ENCODE measurements at regions not wholly inside any gene's neighbourhood (a gene's known extent, or its start where the extent isn't known, plus 50 kb on each side); places are given as distances from the start of the nearest gene placed in this dataset.

DNA sequence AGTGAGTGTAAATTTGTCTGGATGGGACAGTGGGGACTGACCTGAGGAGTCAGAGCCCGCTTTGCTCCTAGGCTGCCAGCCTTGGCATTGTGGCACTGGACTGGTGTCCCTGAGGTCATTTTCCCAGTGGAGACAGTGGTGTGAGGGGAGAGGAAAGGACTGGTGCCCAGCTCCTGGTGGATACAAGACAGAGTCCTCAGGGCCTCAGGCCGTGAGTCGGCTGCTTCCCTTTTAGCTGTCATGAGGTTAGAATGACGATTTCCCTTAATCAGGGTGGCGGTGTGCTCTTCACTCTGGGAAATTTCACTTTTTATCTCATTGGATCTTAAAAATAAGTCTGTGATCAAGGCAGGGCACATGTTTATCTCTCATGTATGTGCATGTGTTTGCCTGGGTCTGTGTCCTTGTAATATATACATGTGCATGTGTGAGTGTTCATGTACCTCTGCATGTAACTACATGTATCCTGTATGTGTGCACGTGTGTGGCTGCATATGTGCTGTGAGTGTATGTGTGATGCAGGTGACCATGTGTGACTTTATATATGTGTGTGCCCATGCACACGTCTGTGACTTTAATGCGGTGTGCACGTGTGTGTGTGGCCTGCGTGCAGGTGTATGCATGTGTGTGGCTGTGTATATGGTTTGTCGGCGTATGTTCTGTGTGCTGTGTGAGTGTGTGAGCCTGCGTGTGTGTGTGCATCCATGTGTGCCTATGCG, 55.7 kb downstream of the GLI2 start:
- TF ChIP-seq EP300 (IDR thresholded peaks at IDR 0.05) (no peak), POLR2A (IDR thresholded peaks at IDR 0.05) (no peak)
- 77 to 81% methylated on average over 14 of the region's 14 CpGs for WGBS, 2 donors
- Histone ChIP-seq H3K27me3 (no peaks in the 10 kb centered on the region), H3K36me3 (no peaks in the 10 kb centered on the region), H3K9me3 (no peaks in the 10 kb centered on the region), H3K27ac (no peak overlapping the region), H3K4me3 (no peak overlapping the region), H3K4me1 (peaks cover 0 to 21% (median 2%) of the 10 kb centered on the region in 4 donors)
- DNase-seq (ENCODE audit: low spot score in 2 of 2), result no peak

DNA sequence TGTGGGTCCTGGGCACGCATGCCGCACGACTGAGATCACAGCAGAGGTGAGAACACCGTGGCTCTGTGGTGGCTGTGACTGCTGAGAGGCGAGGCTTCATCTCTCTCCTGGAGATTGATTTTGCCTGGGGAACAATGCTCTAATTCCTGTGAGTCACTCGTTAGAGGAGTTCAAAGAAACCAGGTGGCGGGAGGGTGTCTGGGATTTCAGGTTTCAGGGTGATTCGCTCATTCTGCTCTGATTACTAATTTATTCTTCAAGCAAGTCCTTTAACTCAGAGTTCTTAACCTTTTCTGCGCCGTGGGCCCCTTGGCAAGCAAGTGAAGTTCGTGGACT, 56.3 kb downstream of the GLI2 start:
- WGBS, 2 donors, result 71 to 78% methylated on average over 11 of the region's 11 CpGs
- Histone ChIP-seq H3K4me3 (no peak overlapping the region), H3K36me3 (no peaks in the 10 kb centered on the region), H3K9me3 (no peaks in the 10 kb centered on the region), H3K4me1 (peaks cover 0 to 21% (median 2%) of the 10 kb centered on the region in 4 donors), H3K27ac (no peak overlapping the region), H3K27me3 (no peaks in the 10 kb centered on the region)
- TF ChIP-seq, protein P1, sequence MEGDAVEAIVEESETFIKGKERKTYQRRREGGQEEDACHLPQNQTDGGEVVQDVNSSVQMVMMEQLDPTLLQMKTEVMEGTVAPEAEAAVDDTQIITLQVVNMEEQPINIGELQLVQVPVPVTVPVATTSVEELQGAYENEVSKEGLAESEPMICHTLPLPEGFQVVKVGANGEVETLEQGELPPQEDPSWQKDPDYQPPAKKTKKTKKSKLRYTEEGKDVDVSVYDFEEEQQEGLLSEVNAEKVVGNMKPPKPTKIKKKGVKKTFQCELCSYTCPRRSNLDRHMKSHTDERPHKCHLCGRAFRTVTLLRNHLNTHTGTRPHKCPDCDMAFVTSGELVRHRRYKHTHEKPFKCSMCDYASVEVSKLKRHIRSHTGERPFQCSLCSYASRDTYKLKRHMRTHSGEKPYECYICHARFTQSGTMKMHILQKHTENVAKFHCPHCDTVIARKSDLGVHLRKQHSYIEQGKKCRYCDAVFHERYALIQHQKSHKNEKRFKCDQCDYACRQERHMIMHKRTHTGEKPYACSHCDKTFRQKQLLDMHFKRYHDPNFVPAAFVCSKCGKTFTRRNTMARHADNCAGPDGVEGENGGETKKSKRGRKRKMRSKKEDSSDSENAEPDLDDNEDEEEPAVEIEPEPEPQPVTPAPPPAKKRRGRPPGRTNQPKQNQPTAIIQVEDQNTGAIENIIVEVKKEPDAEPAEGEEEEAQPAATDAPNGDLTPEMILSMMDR (IDR thresholded peaks at IDR 0.05), result no peak
- TF ChIP-seq POLR2A (IDR thresholded peaks at IDR 0.05), result no peak
- TF ChIP-seq EP300 (IDR thresholded peaks at IDR 0.05), result no peak
- DNase-seq (ENCODE audit: low spot score in 2 of 2), result no peak

DNA sequence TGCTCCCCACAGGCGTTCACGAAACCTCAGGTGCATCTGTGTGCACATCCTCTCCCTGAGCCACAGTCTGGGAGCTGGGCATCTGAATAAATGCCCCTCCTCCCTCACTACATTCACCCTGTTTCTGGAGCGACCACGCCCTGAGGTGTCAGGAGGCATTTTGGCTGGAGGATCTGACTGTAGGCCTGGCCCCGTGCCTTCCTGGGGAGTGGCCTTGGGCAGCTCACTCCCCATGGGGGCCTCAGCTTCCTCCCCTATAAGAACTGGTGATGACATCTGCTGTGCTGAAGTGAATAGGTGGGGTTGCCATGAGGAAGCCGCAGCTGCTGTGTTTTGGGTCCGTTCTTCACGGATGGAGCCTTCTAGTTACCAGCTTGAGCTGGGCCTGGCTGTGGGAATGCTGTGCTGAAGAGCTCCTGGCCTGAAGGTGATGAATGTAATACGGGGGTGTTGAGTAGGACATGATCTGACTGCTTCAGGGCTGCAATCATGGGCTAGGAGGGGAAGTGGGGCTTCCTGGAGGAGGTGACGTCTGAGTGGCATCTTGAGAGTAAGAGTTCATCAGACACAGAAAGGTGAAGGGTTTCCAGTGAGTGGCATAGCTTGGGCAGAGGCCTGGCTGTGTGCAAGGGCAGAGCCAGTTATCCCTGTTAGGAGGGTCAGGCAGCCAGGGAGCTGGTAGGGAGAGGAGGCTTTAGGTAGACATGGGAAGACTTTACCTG, 58.2 kb downstream of the GLI2 start:
- peak overlapping the region in 1 of 4 donors; percentile 20 for H3K27ac ChIP-seq
- no peaks in the 10 kb centered on the region for H3K36me3 ChIP-seq
- H3K9me3 ChIP-seq, result no peaks in the 10 kb centered on the region
- H3K4me1 ChIP-seq, result peaks cover 0 to 21% (median 0%) of the 10 kb centered on the region in 4 donors
- TF ChIP-seq EP300 (IDR thresholded peaks at IDR 0.05), result no peak
- TF ChIP-seq, protein P1 (IDR thresholded peaks at IDR 0.05), result no peak
- TF ChIP-seq POLR2A (IDR thresholded peaks at IDR 0.05), result no peak
- no peak overlapping the region for H3K4me3 ChIP-seq
- H3K27me3 ChIP-seq, result no peaks in the 10 kb centered on the region
- DNase-seq (ENCODE audit: low spot score in 2 of 2), result no peak
- 75% methylated on average over 10 of the region's 10 CpGs for WGBS, 2 donors

DNA sequence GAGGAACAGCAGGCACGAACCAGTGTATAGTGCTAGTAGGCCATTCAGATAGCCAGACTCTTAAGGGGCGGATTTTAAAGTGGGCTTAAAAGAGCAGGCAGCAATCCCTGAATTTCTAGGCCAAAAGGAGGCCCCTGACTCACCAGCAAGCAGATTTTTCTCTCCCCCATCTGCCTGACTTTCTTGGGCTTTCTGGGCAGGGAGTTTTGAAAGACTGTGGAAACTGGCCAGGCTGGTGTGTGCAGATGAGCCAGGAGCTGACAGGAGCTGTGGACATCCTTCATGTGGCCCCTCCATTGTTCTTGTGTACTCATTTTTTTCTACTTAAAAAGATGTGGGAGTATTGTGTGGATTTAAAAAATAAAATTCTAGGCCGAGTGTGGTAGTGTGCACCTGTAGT, 59.0 kb downstream of the GLI2 start:
- H3K4me1 ChIP-seq, result peaks cover 0 to 21% (median 0%) of the 10 kb centered on the region in 4 donors
- no peak for DNase-seq (ENCODE audit: low spot score in 2 of 2)
- TF ChIP-seq, protein P1 (IDR thresholded peaks at IDR 0.05), result no peak
- no peak for TF ChIP-seq POLR2A (IDR thresholded peaks at IDR 0.05)
- no peak for TF ChIP-seq EP300 (IDR thresholded peaks at IDR 0.05)
- no peaks in the 10 kb centered on the region for H3K27me3 ChIP-seq
- H3K27ac ChIP-seq, result no peak overlapping the region
- H3K4me3 ChIP-seq, result no peak overlapping the region
- H3K36me3 ChIP-seq, result no peaks in the 10 kb centered on the region
- H3K9me3 ChIP-seq, result no peaks in the 10 kb centered on the region
- 93 to 94% methylated on average over 3 of the region's 3 CpGs for WGBS, 2 donors

DNA sequence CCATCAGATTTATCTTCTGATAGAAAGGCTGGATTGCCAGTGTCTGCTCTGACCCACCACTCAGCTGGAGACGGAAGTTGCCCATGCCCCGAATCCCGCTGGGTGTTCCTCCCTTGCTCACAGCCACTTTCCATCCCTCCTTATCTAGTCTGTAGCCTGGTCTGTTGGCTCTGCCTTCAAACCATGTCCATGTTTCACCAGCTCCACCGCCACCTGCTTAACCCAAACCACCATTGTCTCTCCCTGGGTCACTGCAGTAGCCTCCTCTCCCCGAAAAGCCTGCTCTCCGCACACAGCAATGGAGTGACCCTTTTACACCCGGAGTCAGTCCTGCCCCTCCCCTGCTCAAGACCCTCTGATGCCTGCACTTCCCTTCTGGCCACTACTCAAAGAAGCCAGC, 60.4 kb downstream of the GLI2 start:
- no peaks in the 10 kb centered on the region for H3K36me3 ChIP-seq
- no peaks in the 10 kb centered on the region for H3K27me3 ChIP-seq
- no peak overlapping the region for H3K4me3 ChIP-seq
- no peak overlapping the region for H3K27ac ChIP-seq
- DNase-seq (ENCODE audit: low spot score in 2 of 2), result no peak
- H3K4me1 ChIP-seq, result peaks cover 0 to 21% (median 0%) of the 10 kb centered on the region in 4 donors
- no peaks in the 10 kb centered on the region for H3K9me3 ChIP-seq
- 87 to 88% methylated on average over 7 of the region's 7 CpGs for whole genome bisulfite sequencing, 2 donors
- TF ChIP-seq, protein P1 (IDR thresholded peaks at IDR 0.05), result no peak
- TF ChIP-seq EP300 (IDR thresholded peaks at IDR 0.05) (no peak), POLR2A (IDR thresholded peaks at IDR 0.05) (no peak)
